Right ventricle myocardium superior (tissue), 1 donor: ENCODE measurements at regions not wholly inside any gene's neighbourhood (a gene's known extent, or its start where the extent isn't known, plus 50 kb on each side); places are given as distances from the start of the nearest gene placed in this dataset.

Experiments used
- ATAC-seq: fragments of 200-7000 bp; cut with Tn5 transposase; one replicate; pipeline ENCODE4 v1.9.1; 2020; ENCODE audit warnings: mild to moderate bottlenecking; ENCODE audit not compliant: poor library complexity
- DNase-seq: peaks from one replicate; pipeline ENCODE4 v3.0.0-alpha.2; 2020
- intact Hi-C: fragments of 100-400 bp; cut with DNase I; formaldehyde crosslinking; loops from one replicate; pipeline ENCODE4 v1.11.2; 2022
- donor health status: DM: no; HTN: yes; CAD: no; lungs with severe emphysema.

- ATAC-seq (no peak), DNase-seq (no peak)
- intact Hi-C loops, result no loop called here
Measured at GRCh38 chr14:101365329-101366158, 195.8 kb upstream of the DIO3 start.

GRCh38 chr14:101367421-101368261 lies 193.7 kb upstream of the DIO3 start:
- DNase-seq (peak; percentile 35), ATAC-seq (no peak)
- intact Hi-C loops, result no loop called here

GRCh38 chr14:101368629-101369028 lies 192.7 kb upstream of the DIO3 start:
- ATAC-seq (no peak), DNase-seq (peak; percentile 4)
- intact Hi-C loops, result no loop called here

- intact Hi-C loops, result no loop called here
- no peak for DNase-seq
- no peak for ATAC-seq
Measured at GRCh38 chr14:101369194-101369915, 191.9 kb upstream of the DIO3 start.

GRCh38 chr14:101369916-101370592 lies 191.2 kb upstream of the DIO3 start:
- DNase-seq (peak; percentile 25), ATAC-seq (no peak)
- intact Hi-C loops, result no loop called here

- DNase-seq (peak; percentile 29), ATAC-seq (no peak)
- intact Hi-C loops, result no loop called here
Measured at GRCh38 chr14:101370593-101371569, 190.4 kb upstream of the DIO3 start.

- intact Hi-C loops, result no loop called here
- DNase-seq (peak; percentile 28), ATAC-seq (no peak)
Measured at GRCh38 chr14:101371799-101372793, 189.2 kb upstream of the DIO3 start.

GRCh38 chr14:101372894-101373620 lies 188.2 kb upstream of the DIO3 start:
- ATAC-seq, result no peak
- peak; percentile 10 for DNase-seq
- intact Hi-C loops, result no loop called here

- intact Hi-C loops, result no loop called here
- no peak for ATAC-seq
Measured at GRCh38 chr14:101373690-101374295, 187.5 kb upstream of the DIO3 start.

GRCh38 chr14:101374373-101375338 lies 186.6 kb upstream of the DIO3 start:
- DNase-seq (peak; percentile 37), ATAC-seq (no peak)
- intact Hi-C loops, result no loop called here

More at GRCh38 chr14:101373690-101374295, 187.5 kb upstream of the DIO3 start:
- DNase-seq, result peak; percentile 16

GRCh38 chr14:101377069-101377468 lies 184.2 kb upstream of the DIO3 start:
- ATAC-seq (no peak), DNase-seq (peak; percentile 17)
- intact Hi-C loops, result no loop called here

- DNase-seq, result no peak
- ATAC-seq, result no peak
- intact Hi-C loops, result no loop called here
Measured at GRCh38 chr14:101379842-101380241, 181.5 kb upstream of the DIO3 start.

GRCh38 chr14:101380512-101380911 lies 180.8 kb upstream of the DIO3 start:
- no peak for ATAC-seq
- DNase-seq, result peak; percentile 5
- intact Hi-C loops, result no loop called here

GRCh38 chr14:101380940-101381339 lies 180.4 kb upstream of the DIO3 start:
- no peak for ATAC-seq
- intact Hi-C loops, result no loop called here

More at GRCh38 chr14:101380940-101381339, 180.4 kb upstream of the DIO3 start:
- no peak for DNase-seq
